Inflammatory macrophage (primary cell): ENCODE measurements at regions not wholly inside any gene's neighbourhood (a gene's known extent, or its start where the extent isn't known, plus 50 kb on each side); places are given as distances from the start of the nearest gene placed in this dataset.

Experiments used
- DNase-seq, 2 donors: peaks; one replicate each; pipeline ENCODE4 v3.0.0-alpha.2; 2020 to 2022

GRCh38 chr4:166498546-166498945, 625.5 kb downstream of the TLL1 start:
- no peak for DNase-seq

GRCh38 chr4:166499820-166500219, 626.8 kb downstream of the TLL1 start:
- DNase-seq, result peak in 1 of 2 donors; percentile 41

- peak in 1 of 2 donors; percentile 1 for DNase-seq
Observed at GRCh38 chr4:166501941-166502382, 628.9 kb downstream of the TLL1 start.

GRCh38 chr4:166502660-166503059, 629.6 kb downstream of the TLL1 start:
- DNase-seq, result no peak

- DNase-seq, result no peak
Observed at GRCh38 chr4:166506051-166506450, 633.0 kb downstream of the TLL1 start.

- no peak for DNase-seq
Observed at GRCh38 chr4:166512267-166512666, 639.2 kb downstream of the TLL1 start.

GRCh38 chr4:166518315-166518714, 645.3 kb downstream of the TLL1 start:
- DNase-seq, result no peak

GRCh38 chr4:166518776-166519175, 645.7 kb downstream of the TLL1 start:
- no peak for DNase-seq

- no peak for DNase-seq
Observed at GRCh38 chr4:166519774-166520173, 646.7 kb downstream of the TLL1 start.

GRCh38 chr4:166527500-166527899, 654.5 kb downstream of the TLL1 start:
- no peak for DNase-seq

GRCh38 chr4:166531703-166532102, 658.7 kb downstream of the TLL1 start:
- DNase-seq, result no peak

GRCh38 chr4:166535865-166536264, 662.8 kb downstream of the TLL1 start:
- DNase-seq, result no peak

- DNase-seq, result no peak
Observed at GRCh38 chr4:166538491-166539005, 665.5 kb downstream of the TLL1 start.

GRCh38 chr4:166546009-166546408, 673.0 kb downstream of the TLL1 start:
- no peak for DNase-seq

- no peak for DNase-seq
Observed at GRCh38 chr4:166577639-166578038, 656.7 kb downstream of the SPOCK3 start.

GRCh38 chr4:166585491-166585890, 648.8 kb downstream of the SPOCK3 start:
- no peak for DNase-seq

- peak in 1 of 2 donors; percentile 20 for DNase-seq
Observed at GRCh38 chr4:166594326-166594946, 639.9 kb downstream of the SPOCK3 start.

GRCh38 chr4:166600264-166600663, 634.0 kb downstream of the SPOCK3 start:
- no peak for DNase-seq

- DNase-seq, result no peak
Observed at GRCh38 chr4:166602068-166602467, 632.2 kb downstream of the SPOCK3 start.

GRCh38 chr4:166622425-166622977, 611.8 kb downstream of the SPOCK3 start:
- no peak for DNase-seq

GRCh38 chr4:166625018-166625637, 609.2 kb downstream of the SPOCK3 start:
- no peak for DNase-seq

GRCh38 chr4:166628454-166628853, 605.8 kb downstream of the SPOCK3 start:
- DNase-seq, result no peak

- no peak for DNase-seq
Observed at GRCh38 chr4:166635367-166635766, 598.9 kb downstream of the SPOCK3 start.

GRCh38 chr4:166637816-166638215, 596.5 kb downstream of the SPOCK3 start:
- no peak for DNase-seq
